ENCODE measurements at regions not wholly inside any gene's neighbourhood (a gene's known extent, or its start where the extent isn't known, plus 50 kb on each side); places are given as distances from the start of the nearest gene placed in this dataset.

GRCh38 chr4:57490520-57491255 is 380.5 kb upstream of the IGFBP7 start:
- no peaks in the 10 kb centered on the region for H3K4me1 ChIP-seq
- no peak overlapping the region for H3K27ac ChIP-seq
- TF ChIP-seq POLR2A (IDR thresholded peaks at IDR 0.05) (no peak), POLR2AphosphoS5 (IDR thresholded peaks at IDR 0.05) (no peak), CTCF (IDR thresholded peaks at IDR 0.05) (no peak)
- intact Hi-C loops (cut with DNase I; ENCODE audit: low total_unique reads) = no loop called here
- H3K36me3 ChIP-seq = no peaks in the 10 kb centered on the region
- peak; percentile 29 to 65 for DNase-seq (ENCODE audit: low spot score in 2 of 2)
- H3K27me3 ChIP-seq = no peaks in the 10 kb centered on the region
- no peak overlapping the region for H3K4me3 ChIP-seq
- no peaks in the 10 kb centered on the region for H3K9me3 ChIP-seq

GRCh38 chr4:57488366-57489162 is 378.4 kb upstream of the IGFBP7 start:
- H3K27ac ChIP-seq = no peak overlapping the region
- no peaks in the 10 kb centered on the region for H3K36me3 ChIP-seq
- H3K9me3 ChIP-seq = no peaks in the 10 kb centered on the region
- no peaks in the 10 kb centered on the region for H3K27me3 ChIP-seq
- no peak overlapping the region for H3K4me3 ChIP-seq
- intact Hi-C loops (cut with DNase I; ENCODE audit: low total_unique reads) = loop anchor here (10.0 kb wide), 1 partner anchor 234 kb away; no protein-coding TSS in a partner anchor
- no peak for DNase-seq (ENCODE audit: low spot score in 2 of 2)
- H3K4me1 ChIP-seq = no peaks in the 10 kb centered on the region
- TF ChIP-seq POLR2AphosphoS5 (IDR thresholded peaks at IDR 0.05) = no peak
- no peak for TF ChIP-seq POLR2A (IDR thresholded peaks at IDR 0.05)
- no peak for TF ChIP-seq CTCF (IDR thresholded peaks at IDR 0.05)

GRCh38 chr4:57475424-57475823 is 365.2 kb upstream of the IGFBP7 start:
- no peak overlapping the region for H3K27ac ChIP-seq
- no peak for TF ChIP-seq POLR2AphosphoS5 (IDR thresholded peaks at IDR 0.05)
- no peak for TF ChIP-seq CTCF (IDR thresholded peaks at IDR 0.05)
- TF ChIP-seq POLR2A (IDR thresholded peaks at IDR 0.05) = no peak
- no peaks in the 10 kb centered on the region for H3K27me3 ChIP-seq
- intact Hi-C loops (cut with DNase I; ENCODE audit: low total_unique reads) = no loop called here
- H3K4me1 ChIP-seq = no peaks in the 10 kb centered on the region
- peaks cover 0 to 4% of the 10 kb centered on the region in 2 donors for H3K9me3 ChIP-seq
- H3K36me3 ChIP-seq = no peaks in the 10 kb centered on the region
- no peak overlapping the region for H3K4me3 ChIP-seq
- DNase-seq (ENCODE audit: low spot score in 2 of 2) = no peak

GRCh38 chr4:57465321-57466056 is 355.3 kb upstream of the IGFBP7 start:
- no peak overlapping the region for H3K4me3 ChIP-seq
- no peaks in the 10 kb centered on the region for H3K27me3 ChIP-seq
- DNase-seq (ENCODE audit: low spot score in 2 of 2) = no peak
- no peak for TF ChIP-seq POLR2AphosphoS5 (IDR thresholded peaks at IDR 0.05)
- no peak for TF ChIP-seq POLR2A (IDR thresholded peaks at IDR 0.05)
- no peak for TF ChIP-seq CTCF (IDR thresholded peaks at IDR 0.05)
- intact Hi-C loops (cut with DNase I; ENCODE audit: low total_unique reads) = no loop called here
- H3K27ac ChIP-seq = no peak overlapping the region
- no peaks in the 10 kb centered on the region for H3K36me3 ChIP-seq
- H3K4me1 ChIP-seq = no peaks in the 10 kb centered on the region
- H3K9me3 ChIP-seq = peaks cover 0 to 8% of the 10 kb centered on the region in 2 donors
